IMR-90 (cell line): ENCODE measurements at regions not wholly inside any gene's neighbourhood (a gene's known extent, or its start where the extent isn't known, plus 50 kb on each side); places are given as distances from the start of the nearest gene placed in this dataset.

Experiments used
- ATAC-seq: fragments of 200-7000 bp; cut with Tn5 transposase; 2 replicates; pipeline ENCODE4 v1.9.1; 2020; ENCODE audit warnings: low read depth, mild to moderate bottlenecking, moderate library complexity
- BruUV-seq: library from RNA; stranded (reverse); fragments of 400-500 nt; replicated peaks from 2 replicates; lab custom pipeline; 2021; lab: Mats Ljungman, UMichigan
- CTCF ChIA-PET: fragments of 300-600 bp; formaldehyde crosslinking; extraction: SDS; loops from one replicate; lab custom pipeline; 2021; ENCODE audit warnings: antibody characterized with exemption; lab: Yijun Ruan, JAX
- POLR2A ChIA-PET: fragments of 300-600 bp; sonication (Branson Sonifier 250); formaldehyde crosslinking; loops from one replicate; lab custom pipeline; 2022; ENCODE audit warnings: antibody characterized with exemption; ENCODE audit not compliant: unreplicated experiment; lab: Charles Lee
- DNase-seq: peaks from one replicate; pipeline ENCODE4 v3.0.0; 2013
- H2AFZ ChIP-seq: replicated peaks from 2 replicates; pipeline ENCODE3; 2013; ENCODE audit warnings: low read length, mild to moderate bottlenecking; ENCODE audit not compliant: poor library complexity
- H2AK5ac ChIP-seq: 2 replicates; pipeline ENCODE4 v1.6.1; 2013; ENCODE audit warnings: low read depth, low read length, inconsistent platforms
- H2AK9ac ChIP-seq: replicated peaks from 2 replicates; pipeline ENCODE3; 2013; ENCODE audit warnings: mild to moderate bottlenecking, low read depth, low read length, moderate library complexity; ENCODE audit not compliant: poor library complexity
- H2BK120ac ChIP-seq: 2 replicates; pipeline ENCODE4 v1.6.1; 2013; ENCODE audit warnings: low read depth, low read length, inconsistent platforms
- H2BK15ac ChIP-seq: 3 replicates; pipeline ENCODE4 v1.6.1; 2013; ENCODE audit warnings: low read depth, low read length, inconsistent platforms
- H2BK20ac ChIP-seq: 2 replicates; pipeline ENCODE4 v1.6.1; 2013; ENCODE audit warnings: low read depth, mild to moderate bottlenecking, inconsistent platforms, low read length, moderate library complexity
- H2BK5ac ChIP-seq: 2 replicates; pipeline ENCODE4 v1.6.1; 2013; ENCODE audit warnings: mild to moderate bottlenecking, low read depth, low read length, inconsistent platforms; ENCODE audit not compliant: poor library complexity, severe bottlenecking
- H3K14ac ChIP-seq: replicated peaks from 2 replicates; pipeline ENCODE4 v1.6.1; 2013; ENCODE audit warnings: low read depth, low read length, inconsistent platforms
- H3K18ac ChIP-seq: 2 replicates; pipeline ENCODE4 v1.6.1; 2013; ENCODE audit warnings: low read depth, low read length, control low read depth
- H3K23ac ChIP-seq: 2 replicates; pipeline ENCODE4 v1.6.1; 2013; ENCODE audit warnings: low read depth, low read length, inconsistent platforms
- H3K27ac ChIP-seq: 2 replicates; pipeline ENCODE4 v1.5.1; 2013; ENCODE audit warnings: mild to moderate bottlenecking, control low read depth, low read length; ENCODE audit not compliant: insufficient read depth
- H3K27me3 ChIP-seq: 2 replicates; pipeline ENCODE4 v1.6.1; 2013; ENCODE audit warnings: low read length; ENCODE audit not compliant: control insufficient read depth, insufficient read depth
- H3K36me3 ChIP-seq: 2 replicates; pipeline ENCODE4 v1.6.1; 2013; ENCODE audit warnings: low read length, mixed read lengths; ENCODE audit not compliant: control insufficient read depth, insufficient read depth
- H3K4ac ChIP-seq: 2 replicates; pipeline ENCODE4 v1.6.1; 2013; ENCODE audit warnings: low read depth, low read length, inconsistent platforms
- H3K4me1 ChIP-seq: 2 replicates; pipeline ENCODE4 v1.6.1; 2013; ENCODE audit warnings: low read length, mixed read lengths; ENCODE audit not compliant: control insufficient read depth, insufficient read depth
- H3K4me2 ChIP-seq: 2 replicates; pipeline ENCODE4 v1.6.1; 2013; ENCODE audit warnings: low read depth, mild to moderate bottlenecking, control low read depth, low read length, moderate library complexity
- H3K4me3 ChIP-seq: 2 replicates; pipeline ENCODE4 v1.5.1; 2013; ENCODE audit warnings: low read depth, mild to moderate bottlenecking, control low read depth, low read length, moderate library complexity; ENCODE audit not compliant: insufficient read depth
- H3K56ac ChIP-seq: 2 replicates; pipeline ENCODE4 v1.6.1; 2013; ENCODE audit warnings: low read length, inconsistent platforms; ENCODE audit not compliant: insufficient read depth; ENCODE audit errors: extremely low read depth
- H3K79me1 ChIP-seq, 2 experiments: 2 replicates each; pipeline ENCODE4 v1.6.1; 2013; ENCODE audit warnings: low read length in 2 of 2, inconsistent platforms in 1 of 2, low read depth in 1 of 2
- H3K9ac ChIP-seq: 2 replicates; pipeline ENCODE4 v1.6.1; 2013; ENCODE audit warnings: low read depth, low read length, control low read depth
- H3K9me1 ChIP-seq: 2 replicates; pipeline ENCODE4 v1.6.1; 2013; ENCODE audit warnings: low read length, inconsistent platforms; ENCODE audit not compliant: insufficient read depth
- H3K9me3 ChIP-seq: 2 replicates; pipeline ENCODE4 v1.6.1; 2013; ENCODE audit warnings: low read length; ENCODE audit not compliant: control insufficient read depth, insufficient read depth
- H4K20me1 ChIP-seq: 2 replicates; pipeline ENCODE4 v1.6.1; 2013; ENCODE audit warnings: low read length, inconsistent platforms; ENCODE audit not compliant: insufficient read depth
- H4K5ac ChIP-seq: 2 replicates; pipeline ENCODE4 v1.6.1; 2013; ENCODE audit warnings: mild to moderate bottlenecking, low read depth, low read length, control low read depth
- H4K8ac ChIP-seq, 2 experiments: 2 replicates each; pipeline ENCODE4 v1.6.1; 2013; ENCODE audit warnings: low read depth in 2 of 2, low read length in 2 of 2, control low read depth in 1 of 2, inconsistent platforms in 1 of 2
- H4K91ac ChIP-seq: 2 replicates; pipeline ENCODE4 v1.6.1; 2013; ENCODE audit warnings: low read depth, low read length, inconsistent platforms; ENCODE audit not compliant: insufficient read depth
- BHLHE40 ChIP-seq: fragments of 150-350 bp; IDR thresholded peaks from 2 replicates; pipeline ENCODE4 v1.6.1; 2016; ENCODE audit warnings: mild to moderate bottlenecking, low read depth, low read length
- CEBPB ChIP-seq: IDR thresholded peaks from 2 replicates; pipeline ENCODE4 v1.6.1; 2012; ENCODE audit warnings: low read depth, low read length, improper control_type of control experiment
- CHD1 ChIP-seq: IDR thresholded peaks from 2 replicates; pipeline ENCODE4 v1.6.1; 2012; ENCODE audit warnings: low read depth, low read length, improper control_type of control experiment
- FOS ChIP-seq: fragments of 150-350 bp; IDR thresholded peaks from 2 replicates; pipeline ENCODE4 v1.6.1; 2016; ENCODE audit warnings: low read depth, low read length
- MXI1 ChIP-seq: IDR thresholded peaks from 2 replicates; pipeline ENCODE4 v1.6.1; 2012; ENCODE audit warnings: low read depth, mild to moderate bottlenecking, low read length, moderate library complexity, borderline replicate concordance
- NFE2L2 ChIP-seq: fragments of 150-350 bp; IDR thresholded peaks from 2 replicates; pipeline ENCODE4 v1.6.1; 2016; ENCODE audit warnings: low read depth, mild to moderate bottlenecking, low read length
- POLR2A ChIP-seq: IDR thresholded peaks from 2 replicates; pipeline ENCODE4 v1.6.1; 2012; ENCODE audit warnings: mild to moderate bottlenecking, low read depth, low read length
- RAD21 ChIP-seq: IDR thresholded peaks from 2 replicates; pipeline ENCODE4 v1.6.1; 2012; ENCODE audit warnings: low read length, improper control_type of control experiment
- RCOR1 ChIP-seq: IDR thresholded peaks from 2 replicates; pipeline ENCODE4 v1.6.1; 2012; ENCODE audit warnings: mild to moderate bottlenecking, low read length, improper control_type of control experiment; ENCODE audit not compliant: insufficient replicate concordance
- RFX5 ChIP-seq: IDR thresholded peaks from 2 replicates; pipeline ENCODE4 v1.8.0; 2012; ENCODE audit warnings: low read depth, mild to moderate bottlenecking, low read length, moderate library complexity
- WGBS, 2 experiments: methylation state at CpG; one replicate each; pipeline versions ENCODE4 v1.1.5 to v1.1.7; 2013; ENCODE audit warnings: missing lambda C conversion rate in 2 of 2; ENCODE audit not compliant: insufficient read length in 1 of 2; ENCODE audit errors: extremely low coverage in 2 of 2; 5-methylcytosine and 5-hydroxymethylcytosine counted together
- dilution Hi-C: fragments of 300-500 bp; cut with HindIII; formaldehyde crosslinking; loops from one replicate; pipeline ENCODE4 v1.14.3; 2018; ENCODE audit warnings: low sequenced_read_pairs; ENCODE audit not compliant: unreplicated experiment
- in situ Hi-C: fragments of 300-500 bp; cut with MboI; formaldehyde crosslinking; loops from 3 replicates; pipeline ENCODE4 v1.14.3; 2019; ENCODE audit warnings: low sequenced_read_pairs, inconsistent platforms, mixed read lengths
- intact Hi-C: fragments of 100-400 bp; cut with micrococcal nuclease; formaldehyde crosslinking; loops from 2 replicates; pipeline ENCODE4 v1.10.0; 2022
- TF ChIP-seq, protein P1 (sequence below): conservative IDR thresholded peaks from 2 replicates; pipeline ENCODE4 v1.5.1; 2012; ENCODE audit warnings: mild to moderate bottlenecking, low read depth, low read length, improper control_type of control experiment
- TF ChIP-seq, protein P2 (sequence below): fragments of 150-350 bp; IDR thresholded peaks from 2 replicates; pipeline ENCODE4 v1.6.1; 2017; ENCODE audit warnings: mild to moderate bottlenecking, antibody characterized with exemption, low read length, low read depth

DNA sequence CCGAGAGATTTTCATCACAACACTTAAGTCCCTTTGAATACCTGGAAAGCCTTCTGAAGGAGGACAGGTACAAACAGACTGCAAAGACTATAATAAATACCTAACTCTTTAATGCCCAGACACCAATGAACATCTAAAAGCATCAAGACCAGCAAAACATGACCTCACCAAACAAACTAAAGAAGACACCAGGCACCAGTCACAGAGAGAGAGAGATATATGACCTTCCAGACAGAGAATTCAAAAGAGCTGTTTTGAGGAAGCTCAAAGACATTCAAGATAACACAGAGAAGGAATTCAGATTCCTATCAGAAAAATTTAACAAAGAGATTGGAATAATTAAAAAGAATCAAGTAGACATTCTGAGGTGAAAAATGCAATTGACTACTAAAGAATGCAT, 50.6 kb upstream of the ACADM start:
- Histone ChIP-seq H2AK9ac (no peak overlapping the region), H3K79me1 (no peaks in the 10 kb centered on the region), H2BK5ac (no peak overlapping the region), H2AFZ (no peak overlapping the region), H3K9me1 (no peaks in the 10 kb centered on the region; the same call in 1 of the 2 replicates), H3K27me3 (no peaks in the 10 kb centered on the region), H4K5ac (no peak overlapping the region), H3K4me1 (peaks cover 6% of the 10 kb centered on the region), H3K14ac (no peak overlapping the region), H3K4me3 (no peak overlapping the region), H2BK15ac (no peak overlapping the region), H3K23ac (no peak overlapping the region), H3K9ac (no peak overlapping the region), H2BK120ac (no peak overlapping the region), H3K4ac (no peak overlapping the region), H2AK5ac (no peak overlapping the region), H3K18ac (no peak overlapping the region), H3K36me3 (no peaks in the 10 kb centered on the region), H4K20me1 (no peaks in the 10 kb centered on the region), H3K9me3 (no peaks in the 10 kb centered on the region), H2BK20ac (no peak overlapping the region), H3K56ac (no peak overlapping the region), H3K4me2 (no peak overlapping the region), H4K8ac (no peak overlapping the region), H4K91ac (no peak overlapping the region), H3K27ac (no peak overlapping the region)
- ChIA-PET POLR2A (no interaction called here), CTCF (interaction anchor here (0.7 kb wide), 1 partner anchor 11 kb away, joined by 3 read pairs; no protein-coding TSS in a partner anchor)
- in situ Hi-C loops = no loop called here
- TF ChIP-seq, protein P1, sequence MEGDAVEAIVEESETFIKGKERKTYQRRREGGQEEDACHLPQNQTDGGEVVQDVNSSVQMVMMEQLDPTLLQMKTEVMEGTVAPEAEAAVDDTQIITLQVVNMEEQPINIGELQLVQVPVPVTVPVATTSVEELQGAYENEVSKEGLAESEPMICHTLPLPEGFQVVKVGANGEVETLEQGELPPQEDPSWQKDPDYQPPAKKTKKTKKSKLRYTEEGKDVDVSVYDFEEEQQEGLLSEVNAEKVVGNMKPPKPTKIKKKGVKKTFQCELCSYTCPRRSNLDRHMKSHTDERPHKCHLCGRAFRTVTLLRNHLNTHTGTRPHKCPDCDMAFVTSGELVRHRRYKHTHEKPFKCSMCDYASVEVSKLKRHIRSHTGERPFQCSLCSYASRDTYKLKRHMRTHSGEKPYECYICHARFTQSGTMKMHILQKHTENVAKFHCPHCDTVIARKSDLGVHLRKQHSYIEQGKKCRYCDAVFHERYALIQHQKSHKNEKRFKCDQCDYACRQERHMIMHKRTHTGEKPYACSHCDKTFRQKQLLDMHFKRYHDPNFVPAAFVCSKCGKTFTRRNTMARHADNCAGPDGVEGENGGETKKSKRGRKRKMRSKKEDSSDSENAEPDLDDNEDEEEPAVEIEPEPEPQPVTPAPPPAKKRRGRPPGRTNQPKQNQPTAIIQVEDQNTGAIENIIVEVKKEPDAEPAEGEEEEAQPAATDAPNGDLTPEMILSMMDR = no peak
- TF ChIP-seq FOS (no peak), BHLHE40 (no peak), NFE2L2 (no peak), MXI1 (no peak), RCOR1 (no peak), RAD21 (no peak), CEBPB (no peak), RFX5 (no peak), CHD1 (no peak), POLR2A (no peak)
- TF ChIP-seq, protein P2, sequence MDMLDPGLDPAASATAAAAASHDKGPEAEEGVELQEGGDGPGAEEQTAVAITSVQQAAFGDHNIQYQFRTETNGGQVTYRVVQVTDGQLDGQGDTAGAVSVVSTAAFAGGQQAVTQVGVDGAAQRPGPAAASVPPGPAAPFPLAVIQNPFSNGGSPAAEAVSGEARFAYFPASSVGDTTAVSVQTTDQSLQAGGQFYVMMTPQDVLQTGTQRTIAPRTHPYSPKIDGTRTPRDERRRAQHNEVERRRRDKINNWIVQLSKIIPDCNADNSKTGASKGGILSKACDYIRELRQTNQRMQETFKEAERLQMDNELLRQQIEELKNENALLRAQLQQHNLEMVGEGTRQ = no peak
- dilution Hi-C loops = no loop called here
- no peak for ATAC-seq
- no peak for DNase-seq
- no TSS peak for BruUV-seq
- WGBS, 2 experiments = no CpG with 5 or more reads among the region's 1 CpG
- intact Hi-C loops = no loop called here
